OCI-LY7 (cell line): ENCODE measurements at regions not wholly inside any gene's neighbourhood (a gene's known extent, or its start where the extent isn't known, plus 50 kb on each side); places are given as distances from the start of the nearest gene placed in this dataset.

ENCODE experiments used
- EZH2phosphoT487 ChIP-seq: fragments of 200-600 bp; sonication (generic); IDR thresholded peaks from 2 replicates; pipeline ENCODE4 v1.6.1; 2018; ENCODE audit warnings: low read depth, borderline replicate concordance, mild to moderate bottlenecking, mixed run types, antibody characterized with exemption, low read length, moderate library complexity, mixed read lengths
- TF ChIP-seq, protein P1 (sequence below): fragments of 200-600 bp; sonication (generic); conservative IDR thresholded peaks from 2 replicates; pipeline ENCODE4 v1.5.1; 2014; ENCODE audit warnings: mild to moderate bottlenecking, antibody characterized with exemption, low read length, moderate library complexity, mixed read lengths

DNA sequence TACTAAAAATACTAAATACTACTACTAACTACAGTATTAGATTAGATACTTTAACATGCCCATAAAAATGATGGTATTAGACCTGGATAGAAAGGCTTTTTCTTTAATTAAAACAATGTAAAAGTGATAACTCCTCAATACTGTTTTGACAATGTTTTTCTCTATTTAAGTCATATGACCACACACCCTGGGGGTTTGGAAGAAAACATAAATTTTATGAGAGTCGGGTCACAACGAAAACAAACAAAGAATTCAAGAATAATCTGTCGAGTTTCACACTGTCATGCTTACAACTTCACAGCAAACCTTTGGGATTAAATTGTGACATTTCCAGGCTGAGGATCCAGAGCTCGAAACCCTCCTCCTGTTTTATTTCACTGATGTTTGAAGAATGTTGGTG is 107.4 kb upstream of the SOX4 start:
- TF ChIP-seq, protein P1, sequence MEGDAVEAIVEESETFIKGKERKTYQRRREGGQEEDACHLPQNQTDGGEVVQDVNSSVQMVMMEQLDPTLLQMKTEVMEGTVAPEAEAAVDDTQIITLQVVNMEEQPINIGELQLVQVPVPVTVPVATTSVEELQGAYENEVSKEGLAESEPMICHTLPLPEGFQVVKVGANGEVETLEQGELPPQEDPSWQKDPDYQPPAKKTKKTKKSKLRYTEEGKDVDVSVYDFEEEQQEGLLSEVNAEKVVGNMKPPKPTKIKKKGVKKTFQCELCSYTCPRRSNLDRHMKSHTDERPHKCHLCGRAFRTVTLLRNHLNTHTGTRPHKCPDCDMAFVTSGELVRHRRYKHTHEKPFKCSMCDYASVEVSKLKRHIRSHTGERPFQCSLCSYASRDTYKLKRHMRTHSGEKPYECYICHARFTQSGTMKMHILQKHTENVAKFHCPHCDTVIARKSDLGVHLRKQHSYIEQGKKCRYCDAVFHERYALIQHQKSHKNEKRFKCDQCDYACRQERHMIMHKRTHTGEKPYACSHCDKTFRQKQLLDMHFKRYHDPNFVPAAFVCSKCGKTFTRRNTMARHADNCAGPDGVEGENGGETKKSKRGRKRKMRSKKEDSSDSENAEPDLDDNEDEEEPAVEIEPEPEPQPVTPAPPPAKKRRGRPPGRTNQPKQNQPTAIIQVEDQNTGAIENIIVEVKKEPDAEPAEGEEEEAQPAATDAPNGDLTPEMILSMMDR, result no peak
- no peak for TF ChIP-seq EZH2phosphoT487
